Activated CD4-positive, alpha-beta memory T cell treated with anti-CD3 and anti-CD28 coated beads for 36 hours (primary cell): ENCODE measurements at regions not wholly inside any gene's neighbourhood (a gene's known extent, or its start where the extent isn't known, plus 50 kb on each side); places are given as distances from the start of the nearest gene placed in this dataset.
"Not testable (repeated sequence)": the region's sequence is repeated elsewhere in the genome, so short reads cannot be mapped to it uniquely, and the experiment has no call there.

Experiments used
- CTCF ChIA-PET: fragments of 350-600 bp; sonication (Branson Sonifier 250); formaldehyde crosslinking; loops from one replicate; lab custom pipeline; 2021; ENCODE audit warnings: antibody characterized with exemption, inconsistent platforms; lab: Charles Lee
- POLR2A ChIA-PET: fragments of 350-600 bp; sonication (Branson Sonifier 250); formaldehyde crosslinking; loops from one replicate; lab custom pipeline; 2021; ENCODE audit warnings: antibody characterized with exemption; lab: Charles Lee
- DNase-seq: peaks from one replicate; pipeline ENCODE4 v3.0.0-alpha.2; 2020
- H3K27ac Mint-ChIP-seq: one replicate; pipeline ENCODE4 v1.8.0; 2021; ENCODE audit warnings: mixed read lengths
- H3K27me3 Mint-ChIP-seq: one replicate; pipeline ENCODE4 v1.8.0; 2021; ENCODE audit warnings: mixed read lengths
- H3K36me3 Mint-ChIP-seq: one replicate; pipeline ENCODE4 v1.8.0; 2021; ENCODE audit warnings: mixed read lengths
- H3K4me1 Mint-ChIP-seq: one replicate; pipeline ENCODE4 v1.8.0; 2021; ENCODE audit warnings: low read depth, mixed read lengths
- H3K4me3 Mint-ChIP-seq: one replicate; pipeline ENCODE4 v1.8.0; 2021; ENCODE audit warnings: mild to moderate bottlenecking, mixed read lengths
- H3K9me3 Mint-ChIP-seq: one replicate; pipeline ENCODE4 v1.8.0; 2021; ENCODE audit warnings: mixed read lengths
- intact Hi-C: fragments of 100-400 bp; cut with micrococcal nuclease; formaldehyde crosslinking; loops from one replicate; pipeline ENCODE4 v1.15.1; 2023

DNA sequence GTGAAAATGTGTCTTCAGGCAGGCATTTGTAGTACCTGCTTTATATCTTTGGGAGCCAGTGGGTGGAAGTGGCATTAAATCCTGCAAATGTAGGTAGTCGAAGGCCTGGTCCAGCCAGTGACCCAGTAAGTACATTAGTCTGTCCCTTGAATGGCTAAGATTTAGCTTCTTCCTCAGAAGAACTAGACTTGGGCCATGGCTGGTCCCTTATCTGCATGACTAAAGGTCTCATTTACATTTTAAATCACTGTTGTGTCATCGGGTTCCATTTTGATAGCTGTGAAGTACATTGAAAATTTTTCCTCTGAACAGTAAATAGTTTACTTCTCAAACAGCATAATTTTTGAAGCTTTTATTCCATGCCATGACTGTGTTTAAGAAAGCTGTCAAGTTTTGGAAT lies 438.4 kb upstream of the KLHL29 start:
- Mint-ChIP-seq H3K4me1 (no peaks in the 10 kb centered on the region), H3K4me3 (no peak overlapping the region), H3K27me3 (no peaks in the 10 kb centered on the region), H3K27ac (no peak overlapping the region), H3K9me3 (no peaks in the 10 kb centered on the region), H3K36me3 (no peaks in the 10 kb centered on the region)
- no peak for DNase-seq
- POLR2A ChIA-PET: no interaction called here
- CTCF ChIA-PET: no interaction called here
- intact Hi-C loops: no loop called here

DNA sequence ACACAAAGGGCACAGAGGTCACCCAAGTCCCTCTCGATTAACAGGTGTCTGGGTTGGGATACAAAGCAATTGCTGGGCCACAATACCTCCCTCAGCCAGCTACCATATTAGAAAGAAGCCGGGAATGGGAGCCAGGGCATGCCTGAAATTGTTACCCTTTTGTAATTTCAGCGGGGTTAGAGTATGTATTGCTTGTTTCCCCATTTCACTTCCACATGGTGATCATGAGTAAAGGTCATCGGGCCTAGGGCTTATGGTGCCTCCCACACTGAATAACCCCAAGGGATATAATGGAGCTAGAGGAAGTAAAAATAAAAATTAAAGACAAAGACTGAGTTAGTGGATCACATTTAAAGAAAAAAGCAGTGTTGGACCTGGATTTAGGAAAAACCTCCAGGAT lies 437.2 kb upstream of the KLHL29 start:
- ChIA-PET POLR2A (no interaction called here), CTCF (no interaction called here)
- DNase-seq: no peak
- Mint-ChIP-seq H3K36me3 (no peaks in the 10 kb centered on the region), H3K27ac (no peak overlapping the region), H3K4me1 (no peaks in the 10 kb centered on the region), H3K4me3 (no peak overlapping the region), H3K9me3 (no peaks in the 10 kb centered on the region), H3K27me3 (no peaks in the 10 kb centered on the region)
- intact Hi-C loops: no loop called here

DNA sequence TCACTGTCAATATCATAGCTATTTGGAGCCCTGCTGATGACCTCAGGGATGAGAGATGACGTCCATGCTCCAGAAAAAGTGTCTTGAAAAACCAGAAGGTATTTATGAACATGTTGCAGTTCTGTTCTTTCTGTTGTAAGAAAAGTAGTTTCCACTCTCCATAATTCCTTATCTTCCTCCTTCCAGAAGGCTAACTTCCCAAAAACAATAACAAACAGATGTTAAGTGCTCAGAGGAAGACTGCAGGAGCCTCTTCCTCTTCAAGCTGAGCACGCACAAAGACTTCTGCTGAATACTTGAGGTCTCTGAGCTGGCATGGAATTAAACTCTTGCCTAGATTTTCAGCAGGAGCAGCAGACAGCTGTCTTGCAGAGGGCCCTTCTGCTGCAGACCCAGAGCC lies 434.5 kb upstream of the KLHL29 start:
- no peak for DNase-seq
- H3K27me3 Mint-ChIP-seq: no peaks in the 10 kb centered on the region
- H3K9me3 Mint-ChIP-seq: no peaks in the 10 kb centered on the region
- intact Hi-C loops: no loop called here
- no peaks in the 10 kb centered on the region for H3K4me1 Mint-ChIP-seq
- no peaks in the 10 kb centered on the region for H3K36me3 Mint-ChIP-seq
- POLR2A ChIA-PET: no interaction called here
- no peak overlapping the region for H3K4me3 Mint-ChIP-seq
- no peak overlapping the region for H3K27ac Mint-ChIP-seq
- CTCF ChIA-PET: no interaction called here

DNA sequence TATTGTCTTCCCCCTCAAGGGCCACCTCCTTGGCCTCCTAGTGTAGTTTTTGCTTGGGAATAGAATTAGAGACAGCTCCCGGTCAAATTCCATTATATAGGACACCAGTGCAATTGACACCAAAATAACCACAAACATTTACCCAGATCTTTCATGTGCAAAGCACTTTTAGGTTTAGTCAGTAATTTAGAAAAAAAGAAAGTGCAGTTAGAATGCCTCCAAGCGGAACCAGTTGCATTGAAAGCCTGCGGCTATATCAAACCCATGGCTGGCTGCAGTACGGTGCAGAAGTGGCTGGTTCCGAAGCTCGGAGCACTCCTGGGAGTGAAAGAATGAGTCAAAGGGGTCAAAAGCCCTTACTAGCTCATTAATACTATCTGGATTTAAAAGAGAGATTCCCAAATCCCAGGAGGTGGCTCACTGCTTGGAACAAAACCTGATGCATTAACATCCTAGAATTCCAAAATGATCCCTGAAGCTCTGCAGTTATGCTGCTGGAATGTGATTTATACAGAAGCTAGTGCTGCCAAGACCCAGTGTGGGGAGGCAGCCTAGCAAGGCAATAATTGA lies 432.2 kb upstream of the KLHL29 start:
- H3K27ac Mint-ChIP-seq: no peak overlapping the region
- intact Hi-C loops: no loop called here
- DNase-seq: no peak
- no peaks in the 10 kb centered on the region for H3K9me3 Mint-ChIP-seq
- POLR2A ChIA-PET: no interaction called here
- no peaks in the 10 kb centered on the region for H3K27me3 Mint-ChIP-seq
- CTCF ChIA-PET: no interaction called here
- no peaks in the 10 kb centered on the region for H3K36me3 Mint-ChIP-seq
- no peak overlapping the region for H3K4me3 Mint-ChIP-seq
- H3K4me1 Mint-ChIP-seq: no peaks in the 10 kb centered on the region

DNA sequence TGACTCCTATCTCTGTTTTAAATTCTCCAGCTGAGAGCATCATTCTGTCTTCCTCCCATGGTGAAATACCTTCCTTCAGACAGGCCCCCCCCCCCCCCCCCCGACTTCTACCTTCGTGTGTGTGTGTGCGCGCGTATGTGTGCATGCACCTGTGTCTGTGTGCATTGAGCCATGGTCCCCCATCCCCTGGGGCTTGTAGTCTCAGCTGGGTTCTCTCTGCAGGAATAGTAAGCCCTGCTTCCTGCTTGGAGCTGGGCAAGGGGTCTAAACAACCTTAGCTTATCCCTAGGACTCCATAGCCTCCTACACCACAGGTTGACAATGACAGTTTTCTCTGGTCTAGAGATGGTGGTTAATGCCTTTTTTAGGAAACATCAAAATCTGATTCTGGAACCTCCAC lies 427.5 kb upstream of the KLHL29 start:
- Mint-ChIP-seq H3K4me3 (no peak overlapping the region), H3K4me1 (no peaks in the 10 kb centered on the region), H3K36me3 (no peaks in the 10 kb centered on the region), H3K27me3 (no peaks in the 10 kb centered on the region), H3K9me3 (no peaks in the 10 kb centered on the region), H3K27ac (no peak overlapping the region)
- intact Hi-C loops: no loop called here
- CTCF ChIA-PET: no interaction called here
- no peak for DNase-seq
- POLR2A ChIA-PET: interaction anchor here (0.6 kb wide), 1 partner anchor 759 kb away, joined by 3 read pairs; no protein-coding TSS in a partner anchor

DNA sequence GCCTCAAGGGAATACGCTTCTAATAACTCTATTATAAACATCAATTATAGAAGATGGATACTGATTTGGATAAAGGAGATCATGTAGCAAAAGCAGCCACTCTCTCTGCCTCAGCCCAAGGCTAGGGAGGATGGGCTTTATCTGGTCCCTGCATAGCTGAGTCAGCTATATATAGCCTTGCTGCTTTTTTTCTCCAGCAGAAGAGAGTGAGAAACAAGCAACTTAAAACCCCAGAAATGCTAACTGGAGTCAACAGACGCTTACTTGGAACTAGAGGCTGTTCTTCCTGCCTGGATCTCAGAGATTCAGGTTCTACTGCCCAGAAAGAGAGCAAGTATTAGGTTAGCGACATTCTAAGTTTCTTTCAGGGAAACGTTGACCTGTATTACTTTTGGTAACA lies 426.7 kb upstream of the KLHL29 start:
- Mint-ChIP-seq H3K9me3 (no peaks in the 10 kb centered on the region), H3K4me3 (no peak overlapping the region), H3K27me3 (no peaks in the 10 kb centered on the region), H3K36me3 (no peaks in the 10 kb centered on the region), H3K27ac (no peak overlapping the region), H3K4me1 (no peaks in the 10 kb centered on the region)
- CTCF ChIA-PET: no interaction called here
- POLR2A ChIA-PET: interaction anchor here (0.6 kb wide), 1 partner anchor 759 kb away, joined by 3 read pairs; no protein-coding TSS in a partner anchor
- DNase-seq: no peak
- intact Hi-C loops: no loop called here

DNA sequence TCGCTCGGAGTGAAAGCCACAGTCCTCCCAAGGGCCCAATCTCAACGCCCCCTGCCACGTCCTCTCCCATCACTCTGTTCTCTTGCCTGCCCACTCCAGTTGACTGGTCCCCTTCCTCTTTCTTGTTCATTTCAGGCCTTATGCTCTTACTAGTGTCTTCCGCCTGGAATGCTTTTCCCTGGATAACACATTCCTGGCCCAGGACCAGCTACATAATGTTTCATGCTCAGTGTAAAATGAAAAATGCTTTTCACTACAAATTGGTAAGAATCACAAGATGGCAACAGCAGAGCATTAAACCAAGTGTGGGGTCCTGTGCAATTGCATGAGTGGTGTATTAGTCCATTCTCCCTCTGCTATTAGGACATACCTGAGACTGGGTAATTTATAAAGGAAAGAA lies 417.2 kb upstream of the KLHL29 start:
- Mint-ChIP-seq H3K27me3 (peaks cover 5% of the 10 kb centered on the region), H3K27ac (no peak overlapping the region), H3K36me3 (no peaks in the 10 kb centered on the region), H3K4me3 (no peak overlapping the region), H3K4me1 (no peaks in the 10 kb centered on the region), H3K9me3 (no peaks in the 10 kb centered on the region)
- DNase-seq: no peak
- ChIA-PET POLR2A (no interaction called here), CTCF (no interaction called here)
- intact Hi-C loops: no loop called here

DNA sequence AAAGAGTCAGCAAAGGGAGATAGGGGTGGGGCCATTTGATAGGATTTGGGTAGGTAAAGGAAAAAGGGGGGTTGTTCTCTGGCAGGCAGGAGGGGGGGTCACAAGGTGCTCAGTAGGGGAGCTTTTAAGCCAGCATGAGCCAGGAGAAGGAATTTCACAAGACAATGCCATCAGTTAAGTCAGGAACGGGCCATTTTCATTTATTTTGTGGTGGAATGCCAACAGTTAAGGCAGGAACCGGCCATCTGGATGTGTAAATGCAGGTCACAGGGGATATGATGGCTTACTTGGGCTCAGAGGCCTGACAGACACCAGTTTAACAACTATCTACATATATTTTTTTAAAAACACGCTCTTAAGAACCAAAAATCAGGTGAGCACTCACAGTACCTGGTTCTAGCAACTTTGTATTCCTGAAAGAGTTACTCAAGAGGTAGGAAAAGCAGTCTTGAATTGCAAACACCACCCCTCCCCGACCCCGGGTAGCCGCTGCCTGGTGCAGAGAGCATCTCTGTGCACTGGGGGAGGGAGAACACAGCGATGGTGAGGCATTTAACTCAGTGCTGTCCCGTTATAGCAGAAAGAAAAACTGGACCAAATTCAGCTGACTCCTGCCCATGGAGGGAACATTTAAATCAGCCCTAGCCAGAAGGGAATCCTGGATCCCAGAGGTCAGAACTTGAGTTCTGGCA lies 414.5 kb upstream of the KLHL29 start:
- Mint-ChIP-seq H3K27ac (no peak overlapping the region), H3K4me1 (no peaks in the 10 kb centered on the region), H3K27me3 (peaks cover 5% of the 10 kb centered on the region), H3K9me3 (no peaks in the 10 kb centered on the region), H3K36me3 (no peaks in the 10 kb centered on the region), H3K4me3 (no peak overlapping the region)
- ChIA-PET CTCF (no interaction called here), POLR2A (no interaction called here)
- intact Hi-C loops: no loop called here
- DNase-seq: no peak

DNA sequence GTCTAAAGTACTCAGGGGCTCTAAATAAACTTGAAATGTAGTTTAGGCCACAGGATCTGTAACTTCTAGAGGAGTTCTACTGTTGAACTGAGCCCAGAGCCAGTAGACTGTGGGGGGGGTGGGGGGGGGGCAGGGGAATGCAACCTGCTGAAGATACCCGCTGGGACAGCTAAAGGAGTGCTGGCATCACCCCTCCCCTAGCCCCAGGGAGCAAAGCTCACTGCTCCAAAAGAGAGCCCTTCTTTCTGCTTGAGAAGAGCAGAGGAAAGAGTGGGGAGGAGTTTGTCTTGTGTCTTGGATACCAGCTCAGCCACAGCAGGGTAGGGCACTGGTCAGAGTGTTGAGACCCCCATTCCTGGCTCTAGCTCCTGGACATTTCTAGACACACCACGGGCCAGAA lies 414.0 kb upstream of the KLHL29 start:
- Mint-ChIP-seq H3K27me3 (peaks cover 5% of the 10 kb centered on the region), H3K4me1 (no peaks in the 10 kb centered on the region), H3K9me3 (no peaks in the 10 kb centered on the region), H3K27ac (no peak overlapping the region), H3K36me3 (no peaks in the 10 kb centered on the region), H3K4me3 (no peak overlapping the region)
- POLR2A ChIA-PET: no interaction called here
- DNase-seq: no peak
- CTCF ChIA-PET: no interaction called here
- intact Hi-C loops: no loop called here

DNA sequence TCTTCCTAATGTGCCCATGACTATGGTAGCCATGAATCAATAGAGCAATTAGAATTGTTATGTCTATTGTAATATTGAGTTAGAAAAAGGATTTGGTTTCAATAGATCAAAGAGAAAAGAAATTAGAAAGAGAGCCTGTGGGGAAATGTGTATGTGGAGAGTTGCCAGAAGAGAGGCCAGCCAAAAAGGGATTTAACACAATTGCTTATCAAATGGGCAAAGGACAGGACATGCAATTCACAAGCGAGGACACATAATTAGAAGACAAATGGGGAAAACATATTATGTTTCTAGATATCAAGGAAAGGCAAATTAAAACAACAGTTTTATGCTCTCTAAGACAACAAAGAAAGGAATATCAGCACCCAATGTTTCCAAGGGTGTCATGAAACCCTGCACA lies 403.2 kb upstream of the KLHL29 start:
- ChIA-PET CTCF (no interaction called here), POLR2A (no interaction called here)
- H3K4me3 Mint-ChIP-seq: no peak overlapping the region
- intact Hi-C loops: no loop called here
- H3K36me3 Mint-ChIP-seq: no peaks in the 10 kb centered on the region
- no peak overlapping the region for H3K27ac Mint-ChIP-seq
- H3K4me1 Mint-ChIP-seq: no peaks in the 10 kb centered on the region
- no peak for DNase-seq
- H3K27me3 Mint-ChIP-seq: no peaks in the 10 kb centered on the region
- no peaks in the 10 kb centered on the region for H3K9me3 Mint-ChIP-seq

DNA sequence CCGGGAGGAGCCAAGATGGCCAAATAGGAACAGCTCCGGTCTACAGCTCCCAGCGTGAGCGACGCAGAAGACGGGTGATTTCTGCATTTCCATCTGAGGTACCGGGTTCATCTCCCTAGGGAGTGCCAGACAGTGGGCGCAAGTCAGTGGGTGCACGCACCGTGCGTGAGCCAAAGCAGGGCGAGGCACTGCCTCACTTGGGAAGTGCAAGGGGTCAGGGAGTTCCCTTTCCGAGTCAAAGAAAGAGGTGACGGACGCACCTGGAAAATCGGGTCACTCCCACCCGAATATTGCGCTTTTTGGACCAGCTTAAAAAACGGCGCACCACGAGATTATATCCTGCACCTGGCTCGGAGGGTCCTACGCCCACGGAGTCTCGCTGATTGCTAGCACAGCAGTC lies 400.8 kb upstream of the KLHL29 start:
- intact Hi-C loops, H3K27me3 Mint-ChIP-seq, H3K4me3 Mint-ChIP-seq, CTCF ChIA-PET, DNase-seq, H3K27ac Mint-ChIP-seq, H3K36me3 Mint-ChIP-seq, H3K4me1 Mint-ChIP-seq, POLR2A ChIA-PET, H3K9me3 Mint-ChIP-seq: not testable (repeated sequence)

DNA sequence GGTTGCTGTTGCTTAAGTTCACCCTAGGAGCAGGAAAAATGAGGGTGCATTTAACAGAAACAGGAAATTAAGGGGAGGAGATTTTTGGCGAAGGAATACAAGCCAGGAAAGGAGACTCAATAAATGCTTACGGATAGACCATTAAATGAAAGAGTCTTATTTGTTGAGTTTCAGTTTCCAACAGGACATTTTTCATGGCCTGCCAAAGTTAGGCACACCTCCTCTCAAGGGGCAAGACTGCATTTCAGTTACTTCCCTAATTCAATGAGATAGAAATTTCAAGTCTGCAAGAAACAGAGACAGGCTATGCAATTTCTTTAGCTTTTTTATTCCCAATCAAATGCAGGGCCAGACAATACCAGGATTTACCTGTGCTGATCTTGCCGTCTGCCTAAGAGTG lies 394.7 kb upstream of the KLHL29 start:
- Mint-ChIP-seq H3K4me3 (no peak overlapping the region), H3K4me1 (no peaks in the 10 kb centered on the region), H3K9me3 (no peaks in the 10 kb centered on the region), H3K36me3 (no peaks in the 10 kb centered on the region), H3K27me3 (no peaks in the 10 kb centered on the region), H3K27ac (no peak overlapping the region)
- no peak for DNase-seq
- intact Hi-C loops: no loop called here
- POLR2A ChIA-PET: no interaction called here
- CTCF ChIA-PET: no interaction called here

DNA sequence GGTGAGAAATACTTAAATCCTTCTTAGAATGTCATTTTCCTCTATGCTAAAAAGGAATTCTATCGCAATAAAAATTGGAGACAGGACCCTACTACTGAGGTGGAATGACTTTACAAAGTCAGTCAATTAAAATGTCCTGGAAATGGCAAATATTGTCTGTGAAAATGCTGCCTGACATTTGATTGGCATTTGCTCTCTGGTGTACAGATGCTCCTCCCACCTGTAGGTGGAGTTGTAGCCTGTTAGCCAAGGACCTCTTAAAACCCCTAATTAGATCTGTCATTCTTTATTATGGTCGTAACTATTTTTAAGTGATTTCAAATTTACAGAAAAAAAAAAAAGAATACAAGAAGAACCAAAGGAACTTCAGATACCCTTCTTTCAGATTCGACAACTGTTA lies 393.1 kb upstream of the KLHL29 start:
- POLR2A ChIA-PET: no interaction called here
- Mint-ChIP-seq H3K4me3 (no peak overlapping the region), H3K9me3 (no peaks in the 10 kb centered on the region), H3K4me1 (no peaks in the 10 kb centered on the region), H3K27me3 (no peaks in the 10 kb centered on the region), H3K27ac (no peak overlapping the region), H3K36me3 (no peaks in the 10 kb centered on the region)
- intact Hi-C loops: no loop called here
- DNase-seq: no peak
- CTCF ChIA-PET: no interaction called here
